Endothelial cell of umbilical vein (primary cell): ENCODE measurements at regions not wholly inside any gene's neighbourhood (a gene's known extent, or its start where the extent isn't known, plus 50 kb on each side); places are given as distances from the start of the nearest gene placed in this dataset.
A peak's percentile ranks its signal among the peaks of the same experiment; 100 is the strongest.

Source experiments
- BruUV-seq: library from RNA; stranded (reverse); fragments of 400-500 nt; replicated peaks from 2 replicates; lab custom pipeline; 2021; lab: Mats Ljungman, UMichigan
- CTCF ChIA-PET: fragments of 300-600, 350-600 bp; sonication (Branson Sonifier 250); formaldehyde crosslinking; loops from one replicate; lab custom pipeline; 2021; ENCODE audit warnings: antibody characterized with exemption, inconsistent platforms; lab: Charles Lee
- POLR2A ChIA-PET: fragments of 300-600, 350-600 bp; sonication (Branson Sonifier 250); formaldehyde crosslinking; loops from one replicate; lab custom pipeline; 2021; ENCODE audit warnings: antibody characterized with exemption, inconsistent platforms; lab: Charles Lee
- DNase-seq: peaks from one replicate; pipeline ENCODE4 v3.0.0-alpha.2; 2011; ENCODE audit warnings: low read depth, low spot score
- FAIRE-seq: peaks from 2 replicates; lab custom pipeline; 2011; peaks lifted over from hg19 to GRCh38; lab: Jason Lieb, UNC
- H2AFZ ChIP-seq: 2 replicates; pipeline ENCODE4 v1.6.0; 2012; ENCODE audit warnings: low read depth, low read length, control low read depth, inconsistent platforms
- H3K27ac ChIP-seq: 2 replicates; pipeline ENCODE4 v1.5.1; 2011; ENCODE audit warnings: low read depth, mild to moderate bottlenecking, control low read depth, low read length, moderate library complexity; ENCODE audit not compliant: insufficient read depth
- H3K27me3 ChIP-seq, 2 experiments: 2 replicates each; pipeline versions ENCODE4 v1.6.0 to v1.6.1; 2011; ENCODE audit warnings: low read length in 2 of 2, mixed read lengths in 1 of 2; ENCODE audit not compliant: control insufficient read depth in 2 of 2, insufficient read depth in 2 of 2
- H3K36me3 ChIP-seq, 2 experiments: 2 replicates in 1 of 2; 3 replicates in 1 of 2; pipeline ENCODE4 v1.5.1; 2011; ENCODE audit warnings: low read length in 2 of 2, mild to moderate bottlenecking in 1 of 2, moderate library complexity in 1 of 2; ENCODE audit not compliant: control insufficient read depth in 2 of 2, insufficient read depth in 2 of 2; ENCODE audit errors: extremely low read depth in 1 of 2
- H3K4me1 ChIP-seq: 3 replicates; pipeline ENCODE4 v1.5.1; 2011; ENCODE audit warnings: mild to moderate bottlenecking, low read length; ENCODE audit not compliant: control insufficient read depth, insufficient read depth; ENCODE audit errors: extremely low read depth
- H3K4me2 ChIP-seq: 2 replicates; pipeline ENCODE4 v1.6.1; 2011; ENCODE audit warnings: low read length, control low read depth, mixed read lengths; ENCODE audit not compliant: insufficient read depth
- H3K4me3 ChIP-seq, 3 experiments: fragments of 200-600 bp in 1 of 3; sonication (generic), shearing (Covaris generic) in 1 of 3; replicated peaks in 1 of 3; 2 replicates each; pipeline ENCODE4 v1.5.1; 2011 to 2016; ENCODE audit warnings: control low read depth in 3 of 3, low read length in 3 of 3, mild to moderate bottlenecking in 2 of 3, inconsistent platforms in 1 of 3, low read depth in 1 of 3, moderate library complexity in 1 of 3; ENCODE audit not compliant: insufficient read depth in 1 of 3
- H3K79me2 ChIP-seq: 2 replicates; pipeline ENCODE4 v1.6.0; 2012; ENCODE audit warnings: low read length, inconsistent platforms; ENCODE audit not compliant: control insufficient read depth, insufficient read depth
- H3K9ac ChIP-seq: replicated peaks from 2 replicates; pipeline ENCODE3; 2011; ENCODE audit warnings: low read length, control low read depth; ENCODE audit not compliant: insufficient read depth; ENCODE audit errors: extremely low read depth
- H3K9me1 ChIP-seq: replicated peaks from 3 replicates; pipeline ENCODE4 v1.6.0; 2011; ENCODE audit warnings: mild to moderate bottlenecking, low read length; ENCODE audit not compliant: control insufficient read depth, insufficient read depth; ENCODE audit errors: extremely low read depth
- H3K9me3 ChIP-seq: replicated peaks from 2 replicates; pipeline ENCODE4 v1.5.1; 2012; ENCODE audit warnings: low read length, inconsistent platforms; ENCODE audit not compliant: control insufficient read depth, insufficient read depth
- H4K20me1 ChIP-seq: replicated peaks from 2 replicates; pipeline ENCODE3; 2011; ENCODE audit warnings: mild to moderate bottlenecking, low read length; ENCODE audit not compliant: control insufficient read depth, insufficient read depth; ENCODE audit errors: extremely low read depth
- CTCF ChIP-seq, 2 donors: IDR thresholded peaks; 1 replicate in 1 of 2; 2 replicates in 1 of 2; pipeline ENCODE4 v1.5.1; 2011; ENCODE audit warnings: low read length in 2 of 2, mild to moderate bottlenecking in 2 of 2, moderate library complexity in 2 of 2, control low read depth in 1 of 2, inconsistent platforms in 1 of 2, low read depth in 1 of 2; ENCODE audit not compliant: insufficient read depth in 1 of 2; ENCODE audit errors: extremely low read depth in 1 of 2
- EZH2 ChIP-seq: IDR thresholded peaks from 2 replicates; pipeline ENCODE4 v1.6.1; 2012; ENCODE audit warnings: borderline replicate concordance, low read depth, mild to moderate bottlenecking, moderate library complexity, low read length, inconsistent platforms; ENCODE audit not compliant: severe bottlenecking
- FOS ChIP-seq: IDR thresholded peaks from 2 replicates; pipeline ENCODE4 v1.6.1; 2011; ENCODE audit warnings: mild to moderate bottlenecking, low read length, moderate library complexity, borderline replicate concordance; ENCODE audit not compliant: insufficient read depth
- GATA2 ChIP-seq: IDR thresholded peaks from 2 replicates; pipeline ENCODE4 v1.7.0; 2011; ENCODE audit warnings: low read depth, mild to moderate bottlenecking, moderate library complexity, mixed read lengths, low read length; ENCODE audit not compliant: insufficient read length, insufficient read depth
- JUN ChIP-seq: IDR thresholded peaks from 2 replicates; pipeline ENCODE4 v1.6.1; 2011; ENCODE audit warnings: borderline replicate concordance, low read depth; ENCODE audit not compliant: insufficient read length, insufficient read depth
- MAX ChIP-seq: IDR thresholded peaks from 2 replicates; pipeline ENCODE4 v1.6.1; 2011; ENCODE audit not compliant: insufficient read depth, insufficient read length
- MYC ChIP-seq: IDR thresholded peaks from one replicate; pipeline ENCODE4 v1.6.1; 2011; ENCODE audit warnings: mild to moderate bottlenecking, low read depth, low read length
- POLR2A ChIP-seq: IDR thresholded peaks from 2 replicates; pipeline ENCODE4 v1.6.1; 2012; ENCODE audit warnings: low read depth, mild to moderate bottlenecking, control low read depth, low read length
- POLR2AphosphoS5 ChIP-seq: IDR thresholded peaks from 2 replicates; pipeline ENCODE4 v1.6.1; 2012; ENCODE audit warnings: low read depth, mild to moderate bottlenecking, control low read depth, low read length, moderate library complexity; ENCODE audit not compliant: insufficient read depth
- dilution Hi-C: fragments of 300-500 bp; cut with MboI; formaldehyde crosslinking; loops from one replicate; pipeline ENCODE4 v1.15.0; 2019; ENCODE audit warnings: low sequenced_read_pairs; ENCODE audit not compliant: extremely low pct_ligation_motif_present
- intact Hi-C: fragments of 100-400 bp; cut with micrococcal nuclease; formaldehyde crosslinking; loops from one replicate; pipeline ENCODE4 v1.10.0; 2022

- CTCF ChIA-PET, result interaction anchor here (0.9 to 1.6 kb wide), 2 partner anchors 14 to 53 kb away, joined by 3 to 4 read pairs; no protein-coding TSS in a partner anchor
- H3K9me1 ChIP-seq, result no peaks in the 10 kb centered on the region
- no peaks in the 10 kb centered on the region for H4K20me1 ChIP-seq
- no TSS peak for BruUV-seq
- no peaks in the 10 kb centered on the region for H3K4me1 ChIP-seq
- H3K9me3 ChIP-seq, result no peaks in the 10 kb centered on the region
- TF ChIP-seq FOS, result no peak
- TF ChIP-seq POLR2A, result no peak
- TF ChIP-seq MAX, result no peak
- TF ChIP-seq MYC, result no peak
- no peak for TF ChIP-seq JUN
- no peak for TF ChIP-seq EZH2
- no peak for TF ChIP-seq CTCF (IDR thresholded peaks at IDR 0.05; ENCODE audit: extremely low read depth in 1 of 2, insufficient read depth in 1 of 2, low read depth in 1 of 2, low read length in 2 of 2)
- TF ChIP-seq POLR2AphosphoS5, result no peak
- TF ChIP-seq GATA2, result no peak
- H3K36me3 ChIP-seq, result no peaks in the 10 kb centered on the region
- no peak for FAIRE-seq
- H2AFZ ChIP-seq, result no peak overlapping the region
- peaks cover 0 to 7% of the 10 kb centered on the region in 2 experiments for H3K27me3 ChIP-seq
- H3K4me3 ChIP-seq, result no peak overlapping the region
- dilution Hi-C loops, result no loop called here
- no peaks in the 10 kb centered on the region for H3K79me2 ChIP-seq
- POLR2A ChIA-PET, result no interaction called here
- H3K27ac ChIP-seq, result no peak overlapping the region
- peak; percentile 14 for DNase-seq
- H3K4me2 ChIP-seq, result no peak overlapping the region
- H3K9ac ChIP-seq, result no peak overlapping the region
- intact Hi-C loops, result no loop called here
Measured at GRCh38 chr15:62739507-62739906, 303.0 kb upstream of the TPM1 start.
